Activated CD8-positive, alpha-beta T cell treated with anti-CD3 and anti-CD28 coated beads for 36 hours (primary cell): ENCODE measurements at regions not wholly inside any gene's neighbourhood (a gene's known extent, or its start where the extent isn't known, plus 50 kb on each side); places are given as distances from the start of the nearest gene placed in this dataset.

Experiments used
- ATAC-seq: fragments of 200-7000 bp; cut with Tn5 transposase; one replicate; pipeline ENCODE4 v1.10.0; 2021; ENCODE audit warnings: mild to moderate bottlenecking, moderate library complexity
- CTCF ChIA-PET: fragments of 350-600 bp; sonication (Branson Sonifier 250); formaldehyde crosslinking; loops from one replicate; lab custom pipeline; 2021; ENCODE audit warnings: antibody characterized with exemption; lab: Charles Lee
- POLR2A ChIA-PET: fragments of 350-600 bp; sonication (Branson Sonifier 250); formaldehyde crosslinking; loops from one replicate; lab custom pipeline; 2021; ENCODE audit warnings: antibody characterized with exemption; lab: Charles Lee
- DNase-seq: peaks from one replicate; pipeline ENCODE4 v3.0.0-alpha.2; 2020
- H3K27ac Mint-ChIP-seq: one replicate; pipeline ENCODE4 v1.8.0; 2021; ENCODE audit warnings: mild to moderate bottlenecking, mixed read lengths
- H3K27me3 Mint-ChIP-seq: one replicate; pipeline ENCODE4 v1.8.0; 2021; ENCODE audit warnings: mixed read lengths
- H3K36me3 Mint-ChIP-seq: one replicate; pipeline ENCODE4 v1.8.0; 2021; ENCODE audit warnings: low read depth, mixed read lengths
- H3K4me1 Mint-ChIP-seq: one replicate; pipeline ENCODE4 v1.8.0; 2021; ENCODE audit warnings: low read depth, mixed read lengths
- H3K4me3 Mint-ChIP-seq: one replicate; pipeline ENCODE4 v1.8.0; 2021; ENCODE audit warnings: mild to moderate bottlenecking, moderate library complexity, mixed read lengths
- H3K9me3 Mint-ChIP-seq: one replicate; pipeline ENCODE4 v1.8.0; 2021; ENCODE audit warnings: mixed read lengths
- intact Hi-C: fragments of 100-400 bp; cut with micrococcal nuclease; formaldehyde crosslinking; loops from one replicate; pipeline ENCODE4 v1.10.0; 2022
- TF ChIP-seq, protein P1 (sequence below): fragments of 200-600 bp; IDR thresholded peaks from one replicate; pipeline ENCODE4 v1.8.0; 2022; ENCODE audit warnings: antibody characterized with exemption, mild to moderate bottlenecking

GRCh38 chr14:43692706-43693105 is 814.4 kb downstream of the FSCB start:
- H3K4me1 Mint-ChIP-seq: no peaks in the 10 kb centered on the region
- ATAC-seq (no peak), DNase-seq (no peak)
- no peaks in the 10 kb centered on the region for H3K27me3 Mint-ChIP-seq
- POLR2A ChIA-PET: no interaction called here
- TF ChIP-seq, protein P1, sequence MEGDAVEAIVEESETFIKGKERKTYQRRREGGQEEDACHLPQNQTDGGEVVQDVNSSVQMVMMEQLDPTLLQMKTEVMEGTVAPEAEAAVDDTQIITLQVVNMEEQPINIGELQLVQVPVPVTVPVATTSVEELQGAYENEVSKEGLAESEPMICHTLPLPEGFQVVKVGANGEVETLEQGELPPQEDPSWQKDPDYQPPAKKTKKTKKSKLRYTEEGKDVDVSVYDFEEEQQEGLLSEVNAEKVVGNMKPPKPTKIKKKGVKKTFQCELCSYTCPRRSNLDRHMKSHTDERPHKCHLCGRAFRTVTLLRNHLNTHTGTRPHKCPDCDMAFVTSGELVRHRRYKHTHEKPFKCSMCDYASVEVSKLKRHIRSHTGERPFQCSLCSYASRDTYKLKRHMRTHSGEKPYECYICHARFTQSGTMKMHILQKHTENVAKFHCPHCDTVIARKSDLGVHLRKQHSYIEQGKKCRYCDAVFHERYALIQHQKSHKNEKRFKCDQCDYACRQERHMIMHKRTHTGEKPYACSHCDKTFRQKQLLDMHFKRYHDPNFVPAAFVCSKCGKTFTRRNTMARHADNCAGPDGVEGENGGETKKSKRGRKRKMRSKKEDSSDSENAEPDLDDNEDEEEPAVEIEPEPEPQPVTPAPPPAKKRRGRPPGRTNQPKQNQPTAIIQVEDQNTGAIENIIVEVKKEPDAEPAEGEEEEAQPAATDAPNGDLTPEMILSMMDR: no peak
- H3K4me3 Mint-ChIP-seq: no peak overlapping the region
- no peaks in the 10 kb centered on the region for H3K36me3 Mint-ChIP-seq
- CTCF ChIA-PET: no interaction called here
- H3K27ac Mint-ChIP-seq: no peak overlapping the region
- intact Hi-C loops: no loop called here
- H3K9me3 Mint-ChIP-seq: peaks cover 2% of the 10 kb centered on the region

GRCh38 chr14:43687921-43688320 is 819.2 kb downstream of the FSCB start:
- Mint-ChIP-seq H3K27ac (no peak overlapping the region), H3K36me3 (no peaks in the 10 kb centered on the region), H3K27me3 (no peaks in the 10 kb centered on the region), H3K4me3 (no peak overlapping the region), H3K4me1 (no peaks in the 10 kb centered on the region), H3K9me3 (no peaks in the 10 kb centered on the region)
- ATAC-seq (no peak), DNase-seq (no peak)
- TF ChIP-seq, protein P1: no peak
- intact Hi-C loops: no loop called here
- POLR2A ChIA-PET: no interaction called here
- CTCF ChIA-PET: no interaction called here

- ChIA-PET POLR2A (no interaction called here), CTCF (no interaction called here)
- Mint-ChIP-seq H3K9me3 (peaks cover 11% of the 10 kb centered on the region), H3K36me3 (no peaks in the 10 kb centered on the region), H3K4me3 (no peak overlapping the region), H3K27me3 (no peaks in the 10 kb centered on the region), H3K27ac (no peak overlapping the region), H3K4me1 (no peaks in the 10 kb centered on the region)
- ATAC-seq (no peak), DNase-seq (no peak)
- intact Hi-C loops: no loop called here
- TF ChIP-seq, protein P1: no peak
Measured at GRCh38 chr14:43677581-43677980, 829.5 kb downstream of the FSCB start.

GRCh38 chr14:43674273-43674672 is 832.8 kb downstream of the FSCB start:
- DNase-seq (no peak), ATAC-seq (no peak)
- H3K9me3 Mint-ChIP-seq: peaks cover 13% of the 10 kb centered on the region
- ChIA-PET POLR2A (no interaction called here), CTCF (no interaction called here)
- H3K36me3 Mint-ChIP-seq: no peaks in the 10 kb centered on the region
- intact Hi-C loops: no loop called here
- TF ChIP-seq, protein P1: no peak
- H3K4me1 Mint-ChIP-seq: no peaks in the 10 kb centered on the region
- H3K27me3 Mint-ChIP-seq: no peaks in the 10 kb centered on the region
- no peak overlapping the region for H3K4me3 Mint-ChIP-seq
- no peak overlapping the region for H3K27ac Mint-ChIP-seq

- peaks cover 16% of the 10 kb centered on the region for H3K9me3 Mint-ChIP-seq
Measured at GRCh38 chr14:43671716-43672485, 835.2 kb downstream of the FSCB start.

More at GRCh38 chr14:43671716-43672485, 835.2 kb downstream of the FSCB start:
- ATAC-seq (no peak), DNase-seq (no peak)
- Mint-ChIP-seq H3K36me3 (no peaks in the 10 kb centered on the region), H3K4me3 (no peak overlapping the region), H3K27me3 (no peaks in the 10 kb centered on the region), H3K4me1 (no peaks in the 10 kb centered on the region), H3K27ac (no peak overlapping the region)
- intact Hi-C loops: no loop called here
- TF ChIP-seq, protein P1: no peak
- ChIA-PET POLR2A (no interaction called here), CTCF (no interaction called here)
